ENCODE measurements at regions not wholly inside any gene's neighbourhood (a gene's known extent, or its start where the extent isn't known, plus 50 kb on each side); places are given as distances from the start of the nearest gene placed in this dataset.

DNA sequence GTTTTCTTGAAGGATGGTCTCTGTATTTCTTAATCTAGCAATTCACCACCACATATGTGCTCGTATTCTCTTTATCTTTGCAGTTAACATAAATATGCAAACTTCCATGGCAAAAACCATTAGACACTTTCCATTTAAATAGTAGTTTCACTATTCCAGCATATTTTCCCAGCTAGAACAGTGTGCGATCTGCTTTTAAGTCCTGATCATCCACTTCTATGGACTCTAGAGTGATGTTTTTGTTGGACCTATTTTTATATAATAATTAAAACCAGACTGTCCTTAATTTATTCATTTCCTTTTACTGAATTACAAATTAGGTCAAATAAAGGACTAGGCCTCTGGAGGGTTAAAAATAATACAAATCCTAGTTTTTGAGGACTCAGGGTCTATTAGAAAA, 418.4 kb upstream of the TRIB2 start:
- Histone ChIP-seq H3K4me3 (ENCODE audit: insufficient read length, low read depth) (no peak overlapping the region), H3K4me1 (ENCODE audit: insufficient read depth, insufficient read length) (no peaks in the 10 kb centered on the region), H3K9me3 (ENCODE audit: insufficient read depth, low read length) (0 out of 2 replicates have a peak, but pooled peaks cover 7% of the 10 kb centered on the region), H3K27me3 (ENCODE audit: insufficient read depth, insufficient read length) (no peaks in the 10 kb centered on the region), H3K36me3 (ENCODE audit: insufficient read depth, insufficient read length, low read length) (no peaks in the 10 kb centered on the region), H3K9ac (ENCODE audit: insufficient read length, low read depth) (no peak overlapping the region)
- no peak for DNase-seq (ENCODE audit: low read depth, low spot score)
- TF ChIP-seq SUZ12 (IDR thresholded peaks at IDR 0.05; ENCODE audit: extremely low read depth, insufficient read depth, insufficient read length) (no peak), ZNF274 (IDR thresholded peaks at IDR 0.05; ENCODE audit: low read depth, low read length) (no peak), YY1 (IDR thresholded peaks at IDR 0.05; ENCODE audit: insufficient read depth, insufficient read length) (no peak)

DNA sequence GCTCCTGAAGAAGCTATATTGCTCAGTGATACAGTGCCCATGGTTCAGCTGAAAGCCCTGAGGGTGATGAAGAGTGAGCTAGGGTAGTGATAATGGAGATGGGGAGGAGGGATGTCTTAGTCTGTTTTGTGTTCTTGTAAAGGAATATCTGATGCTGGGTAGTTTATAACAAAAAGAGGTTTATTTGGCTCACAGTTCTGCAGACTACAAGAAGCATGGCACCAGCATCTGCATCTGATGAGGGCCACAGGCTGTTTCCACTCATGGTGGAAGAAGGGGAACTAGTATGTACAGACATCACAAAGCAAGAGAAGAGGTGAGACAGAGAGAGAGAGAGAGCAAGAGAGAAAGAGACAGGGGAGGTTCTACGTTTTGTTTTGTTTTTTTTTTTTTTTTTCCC, 417.3 kb upstream of the TRIB2 start:
- Histone ChIP-seq H3K9me3 (ENCODE audit: insufficient read depth, low read length) (0 out of 2 replicates have a peak, but pooled peaks cover 7% of the 10 kb centered on the region), H3K36me3 (ENCODE audit: insufficient read depth, insufficient read length, low read length) (no peaks in the 10 kb centered on the region), H3K27me3 (ENCODE audit: insufficient read depth, insufficient read length) (no peaks in the 10 kb centered on the region), H3K4me3 (ENCODE audit: insufficient read length, low read depth) (no peak overlapping the region), H3K9ac (ENCODE audit: insufficient read length, low read depth) (no peak overlapping the region), H3K4me1 (ENCODE audit: insufficient read depth, insufficient read length) (no peaks in the 10 kb centered on the region)
- TF ChIP-seq YY1 (IDR thresholded peaks at IDR 0.05; ENCODE audit: insufficient read depth, insufficient read length) (no peak), SUZ12 (IDR thresholded peaks at IDR 0.05; ENCODE audit: extremely low read depth, insufficient read depth, insufficient read length) (no peak), ZNF274 (IDR thresholded peaks at IDR 0.05; ENCODE audit: low read depth, low read length) (no peak)
- no peak for DNase-seq (ENCODE audit: low read depth, low spot score)

DNA sequence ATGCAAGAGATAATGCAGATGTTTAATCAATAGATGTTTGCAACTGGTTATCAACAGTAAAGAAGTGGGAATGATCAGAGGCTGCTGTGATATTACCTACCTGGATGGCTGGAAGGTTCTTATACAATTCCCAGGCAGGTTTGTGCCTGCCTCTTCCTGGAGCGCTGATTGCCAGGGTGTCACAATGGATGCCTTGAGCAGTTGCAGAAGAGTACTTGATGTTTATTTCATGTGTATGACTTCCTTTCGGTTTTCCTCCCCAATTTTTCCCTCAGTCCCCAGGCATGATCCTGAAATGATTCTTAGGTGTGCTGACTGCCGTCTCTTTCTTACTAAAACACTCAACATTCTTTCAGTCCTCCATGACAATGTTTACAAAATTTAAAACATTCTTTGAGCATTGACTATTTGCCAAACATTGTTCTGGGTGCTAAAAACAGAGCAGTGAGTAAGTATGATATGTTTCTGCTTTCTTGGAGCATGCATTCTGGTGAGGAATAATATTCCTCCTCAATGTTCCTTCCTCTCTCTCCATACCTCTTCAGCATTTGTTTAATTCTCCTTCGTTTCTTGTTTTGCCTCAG, 416.6 kb upstream of the TRIB2 start:
- no peaks in the 10 kb centered on the region for H3K27me3 ChIP-seq (ENCODE audit: insufficient read depth, insufficient read length)
- 0 out of 2 replicates have a peak, but pooled peaks cover 7% of the 10 kb centered on the region for H3K9me3 ChIP-seq (ENCODE audit: insufficient read depth, low read length)
- no peak overlapping the region for H3K9ac ChIP-seq (ENCODE audit: insufficient read length, low read depth)
- no peaks in the 10 kb centered on the region for H3K4me1 ChIP-seq (ENCODE audit: insufficient read depth, insufficient read length)
- H3K4me3 ChIP-seq (ENCODE audit: insufficient read length, low read depth) = no peak overlapping the region
- no peak for TF ChIP-seq ZNF274 (IDR thresholded peaks at IDR 0.05; ENCODE audit: low read depth, low read length)
- TF ChIP-seq SUZ12 (IDR thresholded peaks at IDR 0.05; ENCODE audit: extremely low read depth, insufficient read depth, insufficient read length) = no peak
- TF ChIP-seq YY1 (IDR thresholded peaks at IDR 0.05; ENCODE audit: insufficient read depth, insufficient read length) = no peak
- H3K36me3 ChIP-seq (ENCODE audit: insufficient read depth, insufficient read length, low read length) = no peaks in the 10 kb centered on the region
- no peak for DNase-seq (ENCODE audit: low read depth, low spot score)

DNA sequence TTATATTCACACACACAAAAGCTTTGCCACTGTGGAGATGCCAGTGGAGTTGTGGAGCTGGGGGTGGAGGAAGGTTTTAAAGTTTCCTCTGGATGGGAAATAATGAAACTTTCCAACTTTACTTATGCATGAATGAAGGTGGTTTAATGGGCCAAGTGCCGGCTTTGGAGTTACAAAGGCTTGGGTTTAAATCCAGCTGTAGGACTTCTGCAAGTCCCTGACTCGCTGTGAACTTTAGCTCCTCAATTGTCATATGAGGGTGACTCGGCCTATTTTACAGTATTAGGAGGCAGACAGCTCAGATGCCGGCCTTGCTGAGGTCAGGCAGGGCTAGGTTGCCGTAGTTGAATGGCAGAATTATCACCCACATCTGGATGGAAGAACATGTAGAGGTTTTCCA, 415.8 kb upstream of the TRIB2 start:
- 0 out of 2 replicates have a peak, but pooled peaks cover 7% of the 10 kb centered on the region for H3K9me3 ChIP-seq (ENCODE audit: insufficient read depth, low read length)
- no peaks in the 10 kb centered on the region for H3K27me3 ChIP-seq (ENCODE audit: insufficient read depth, insufficient read length)
- H3K4me1 ChIP-seq (ENCODE audit: insufficient read depth, insufficient read length) = no peaks in the 10 kb centered on the region
- no peak for DNase-seq (ENCODE audit: low read depth, low spot score)
- no peak overlapping the region for H3K4me3 ChIP-seq (ENCODE audit: insufficient read length, low read depth)
- H3K9ac ChIP-seq (ENCODE audit: insufficient read length, low read depth) = no peak overlapping the region
- H3K36me3 ChIP-seq (ENCODE audit: insufficient read depth, insufficient read length, low read length) = no peaks in the 10 kb centered on the region
- TF ChIP-seq ZNF274 (IDR thresholded peaks at IDR 0.05; ENCODE audit: low read depth, low read length) = no peak

DNA sequence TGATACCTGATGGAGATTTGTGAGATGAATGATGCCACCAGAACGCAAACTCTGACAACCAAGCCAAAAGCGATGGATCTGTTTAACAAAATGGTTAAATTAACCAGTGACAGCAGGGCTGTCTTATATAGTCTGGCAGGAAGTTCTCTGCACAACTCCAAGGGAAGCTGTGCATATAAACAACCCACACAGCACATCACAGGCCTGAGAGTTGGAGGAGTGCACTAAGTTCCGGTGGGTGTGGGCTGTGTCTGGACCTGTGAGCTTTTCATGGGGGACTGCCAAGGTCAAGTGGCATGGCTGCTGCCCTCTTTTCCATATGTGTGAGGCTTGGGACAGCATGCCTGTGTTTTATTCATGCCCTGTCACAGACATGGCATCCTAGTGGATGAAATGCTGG, 414.6 kb upstream of the TRIB2 start:
- no peak for DNase-seq (ENCODE audit: low read depth, low spot score)
- no peaks in the 10 kb centered on the region for H3K4me1 ChIP-seq (ENCODE audit: insufficient read depth, insufficient read length)
- no peaks in the 10 kb centered on the region for H3K36me3 ChIP-seq (ENCODE audit: insufficient read depth, insufficient read length, low read length)
- H3K9ac ChIP-seq (ENCODE audit: insufficient read length, low read depth) = no peak overlapping the region
- H3K9me3 ChIP-seq (ENCODE audit: insufficient read depth, low read length) = 0 out of 2 replicates have a peak, but pooled peaks cover 7% of the 10 kb centered on the region
- TF ChIP-seq YY1 (IDR thresholded peaks at IDR 0.05; ENCODE audit: insufficient read depth, insufficient read length) = no peak
- TF ChIP-seq SUZ12 (IDR thresholded peaks at IDR 0.05; ENCODE audit: extremely low read depth, insufficient read depth, insufficient read length) = no peak
- no peak for TF ChIP-seq ZNF274 (IDR thresholded peaks at IDR 0.05; ENCODE audit: low read depth, low read length)
- no peak overlapping the region for H3K4me3 ChIP-seq (ENCODE audit: insufficient read length, low read depth)
- no peaks in the 10 kb centered on the region for H3K27me3 ChIP-seq (ENCODE audit: insufficient read depth, insufficient read length)

DNA sequence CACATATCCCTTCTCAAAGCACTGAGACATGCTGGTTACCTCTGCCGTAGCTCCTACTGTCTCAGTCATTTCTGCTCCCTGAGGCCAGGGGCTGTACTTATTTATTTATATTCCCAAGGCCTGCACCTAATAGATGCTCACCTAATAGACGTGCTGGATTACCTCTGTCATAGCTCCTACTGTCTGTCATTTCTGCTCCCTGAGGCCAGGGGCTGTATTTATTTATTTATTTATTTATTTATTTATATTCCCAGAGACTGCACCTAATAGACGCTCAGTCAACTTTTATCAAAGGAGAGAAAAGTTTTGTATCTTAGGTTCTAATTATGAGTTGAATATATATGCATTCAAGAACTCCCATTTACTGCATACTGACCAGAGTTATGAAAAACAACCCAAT, 414.0 kb upstream of the TRIB2 start:
- H3K27me3 ChIP-seq (ENCODE audit: insufficient read depth, insufficient read length) = no peaks in the 10 kb centered on the region
- no peaks in the 10 kb centered on the region for H3K4me1 ChIP-seq (ENCODE audit: insufficient read depth, insufficient read length)
- TF ChIP-seq SUZ12 (IDR thresholded peaks at IDR 0.05; ENCODE audit: extremely low read depth, insufficient read depth, insufficient read length) = no peak
- no peak for TF ChIP-seq YY1 (IDR thresholded peaks at IDR 0.05; ENCODE audit: insufficient read depth, insufficient read length)
- no peak for TF ChIP-seq ZNF274 (IDR thresholded peaks at IDR 0.05; ENCODE audit: low read depth, low read length)
- DNase-seq (ENCODE audit: low read depth, low spot score) = no peak
- no peak overlapping the region for H3K4me3 ChIP-seq (ENCODE audit: insufficient read length, low read depth)
- no peaks in the 10 kb centered on the region for H3K36me3 ChIP-seq (ENCODE audit: insufficient read depth, insufficient read length, low read length)
- H3K9ac ChIP-seq (ENCODE audit: insufficient read length, low read depth) = no peak overlapping the region
- 0 out of 2 replicates have a peak, but pooled peaks cover 7% of the 10 kb centered on the region for H3K9me3 ChIP-seq (ENCODE audit: insufficient read depth, low read length)

DNA sequence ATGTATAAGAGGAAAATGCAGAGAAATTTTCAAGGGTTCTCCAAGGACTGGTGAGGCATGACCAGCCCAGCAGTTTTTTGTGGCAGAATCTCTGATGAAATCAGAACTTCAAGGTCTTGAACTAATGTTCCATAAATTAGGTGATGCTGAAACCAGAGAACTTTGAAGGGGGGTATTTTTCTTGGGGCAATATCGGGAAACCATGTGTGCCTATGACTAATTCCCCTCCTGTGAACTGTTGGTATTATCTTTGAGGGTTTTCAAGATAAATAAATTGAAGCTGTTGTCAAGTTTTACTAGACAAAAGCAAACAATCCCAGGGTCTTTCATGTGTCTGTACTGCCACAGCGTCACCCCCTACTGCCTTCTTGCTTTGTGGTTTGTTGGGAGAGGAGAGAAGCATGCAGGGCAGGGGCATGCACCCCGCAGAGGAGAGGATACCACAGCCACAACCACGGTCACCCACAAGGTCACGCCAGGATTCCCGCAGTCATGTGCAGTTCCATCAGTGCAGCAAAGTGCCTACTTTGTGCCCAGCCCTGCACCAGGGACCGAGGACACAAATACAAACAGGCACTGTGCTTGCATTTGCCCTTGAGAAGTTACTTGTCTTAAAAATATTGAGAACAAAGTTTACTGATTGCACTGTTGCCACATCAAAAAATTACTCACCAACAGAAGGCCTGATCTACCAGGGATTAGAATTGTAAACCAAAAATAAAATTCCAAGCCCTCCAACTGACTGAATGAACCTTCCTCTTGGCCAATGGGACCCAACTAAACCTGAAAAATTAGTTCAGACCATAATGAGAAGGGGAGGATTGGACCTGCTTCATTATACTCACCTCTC, 413.3 kb upstream of the TRIB2 start:
- no peak for TF ChIP-seq ZNF274 (IDR thresholded peaks at IDR 0.05; ENCODE audit: low read depth, low read length)
- no peak for TF ChIP-seq YY1 (IDR thresholded peaks at IDR 0.05; ENCODE audit: insufficient read depth, insufficient read length)
- no peak for TF ChIP-seq SUZ12 (IDR thresholded peaks at IDR 0.05; ENCODE audit: extremely low read depth, insufficient read depth, insufficient read length)
- no peak for DNase-seq (ENCODE audit: low read depth, low spot score)
- H3K4me3 ChIP-seq (ENCODE audit: insufficient read length, low read depth) = no peak overlapping the region

More for the DNA sequence above, 413.3 kb upstream of the TRIB2 start:
- Histone ChIP-seq H3K9ac (ENCODE audit: insufficient read length, low read depth) (no peak overlapping the region), H3K27me3 (ENCODE audit: insufficient read depth, insufficient read length) (no peaks in the 10 kb centered on the region), H3K36me3 (ENCODE audit: insufficient read depth, insufficient read length, low read length) (no peaks in the 10 kb centered on the region), H3K4me1 (ENCODE audit: insufficient read depth, insufficient read length) (no peaks in the 10 kb centered on the region), H3K9me3 (ENCODE audit: insufficient read depth, low read length) (0 out of 2 replicates have a peak, but pooled peaks cover 7% of the 10 kb centered on the region)
